GM23248 (cell line): ENCODE measurements at regions not wholly inside any gene's neighbourhood (a gene's known extent, or its start where the extent isn't known, plus 50 kb on each side); places are given as distances from the start of the nearest gene placed in this dataset.
"Not testable (repeated sequence)": the region's sequence is repeated elsewhere in the genome, so short reads cannot be mapped to it uniquely, and the experiment has no call there.

Source experiments
- DNase-seq: peaks from one replicate; pipeline ENCODE4 v3.0.0-alpha.2; 2015
- H2AFZ ChIP-seq: fragments of 200-600 bp; sonication (generic); 2 replicates; pipeline ENCODE4 v1.6.1; 2016; ENCODE audit warnings: antibody characterized with exemption
- H3F3A ChIP-seq: fragments of 200-600 bp; sonication (generic); 2 replicates; pipeline ENCODE4 v1.6.1; 2016; ENCODE audit warnings: mild to moderate bottlenecking, antibody characterized with exemption, mixed run types; ENCODE audit not compliant: insufficient read depth
- H3K27ac ChIP-seq: fragments of 200-600 bp; sonication (generic); 2 replicates; pipeline ENCODE4 v1.5.1; 2016; ENCODE audit warnings: mild to moderate bottlenecking
- H3K27me3 ChIP-seq: fragments of 200-600 bp; sonication (generic); replicated peaks from 2 replicates; pipeline ENCODE4 v1.6.1; 2016; ENCODE audit warnings: mild to moderate bottlenecking; ENCODE audit not compliant: insufficient read depth
- H3K36me3 ChIP-seq: fragments of 200-600 bp; sonication (generic); 2 replicates; pipeline ENCODE4 v1.6.1; 2016; ENCODE audit warnings: low read depth, mild to moderate bottlenecking
- H3K4me1 ChIP-seq: fragments of 200-600 bp; sonication (generic); 2 replicates; pipeline ENCODE4 v1.6.1; 2016; ENCODE audit warnings: mild to moderate bottlenecking; ENCODE audit not compliant: insufficient read depth
- H3K4me2 ChIP-seq: fragments of 200-600 bp; sonication (generic); one replicate; pipeline ENCODE4 v1.6.1; 2016; ENCODE audit warnings: mild to moderate bottlenecking; ENCODE audit not compliant: unreplicated experiment
- H3K4me3 ChIP-seq: fragments of 200-600 bp; sonication (generic); 2 replicates; pipeline ENCODE4 v1.5.1; 2016; ENCODE audit warnings: mild to moderate bottlenecking
- H3K79me2 ChIP-seq: fragments of 200-600 bp; sonication (generic); 2 replicates; pipeline ENCODE4 v1.6.1; 2016; ENCODE audit warnings: mild to moderate bottlenecking; ENCODE audit not compliant: insufficient read depth
- H3K9ac ChIP-seq: fragments of 200-600 bp; sonication (generic); 2 replicates; pipeline ENCODE4 v1.6.1; 2016; ENCODE audit warnings: mild to moderate bottlenecking
- H3K9me2 ChIP-seq: fragments of 200-600 bp; sonication (generic); 2 replicates; pipeline ENCODE4 v1.6.1; 2016; ENCODE audit warnings: mixed run types, mild to moderate bottlenecking, moderate library complexity; ENCODE audit not compliant: insufficient read depth
- H3K9me3 ChIP-seq: fragments of 200-600 bp; sonication (generic); one replicate; pipeline ENCODE4 v1.6.1; 2017; ENCODE audit warnings: low read depth
- H4K20me1 ChIP-seq: fragments of 200-600 bp; sonication (generic); 2 replicates; pipeline ENCODE4 v1.6.0; 2016; ENCODE audit not compliant: insufficient read depth
- EZH2 ChIP-seq: fragments of 200-600 bp; sonication (generic); IDR thresholded peaks from 2 replicates; pipeline ENCODE4 v1.6.1; 2018; ENCODE audit warnings: antibody characterized with exemption, mild to moderate bottlenecking; ENCODE audit not compliant: insufficient read depth, poor library complexity, severe bottlenecking
- EZH2phosphoT487 ChIP-seq: fragments of 200-600 bp; sonication (generic); IDR thresholded peaks from 2 replicates; pipeline ENCODE4 v1.6.1; 2018; ENCODE audit warnings: antibody characterized with exemption, moderate library complexity, mild to moderate bottlenecking, low read depth; ENCODE audit not compliant: insufficient read depth
- WGBS, 2 experiments: methylation state at CpG; one replicate each; pipeline ENCODE4 v1.1.6; 2015 to 2017; ENCODE audit warnings: low lambda C conversion rate in 2 of 2, low coverage in 1 of 2; ENCODE audit errors: missing lambda C conversion rate in 2 of 2; 5-methylcytosine and 5-hydroxymethylcytosine counted together
- in situ Hi-C: fragments of 300-500 bp; cut with MboI; formaldehyde crosslinking; loops from 2 replicates; pipeline ENCODE4 v1.15.0; 2020

- WGBS, 2 experiments: 12 to 22% methylated on average over 3 of the region's 3 CpGs
- H2AFZ ChIP-seq: no peak overlapping the region
- H3K9me2 ChIP-seq: no peaks in the 10 kb centered on the region
- no peak for DNase-seq
- H3K36me3 ChIP-seq: no peaks in the 10 kb centered on the region
- H3K27me3 ChIP-seq: no peaks in the 10 kb centered on the region
- H3F3A ChIP-seq: no peaks in the 10 kb centered on the region
- no peaks in the 10 kb centered on the region for H3K9me3 ChIP-seq
- in situ Hi-C loops: no loop called here
- H3K27ac ChIP-seq: no peak overlapping the region
- no peaks in the 10 kb centered on the region for H3K79me2 ChIP-seq
- H3K4me3 ChIP-seq: no peak overlapping the region
- H4K20me1 ChIP-seq: no peaks in the 10 kb centered on the region
- no peaks in the 10 kb centered on the region for H3K4me1 ChIP-seq
- H3K9ac ChIP-seq: no peak overlapping the region
- H3K4me2 ChIP-seq: no peak overlapping the region
- no peak for TF ChIP-seq EZH2
- TF ChIP-seq EZH2phosphoT487: no peak
These were observed 217.2 kb downstream of the IRX2 start for GRCh38 chr5:2534251-2534650.

DNA sequence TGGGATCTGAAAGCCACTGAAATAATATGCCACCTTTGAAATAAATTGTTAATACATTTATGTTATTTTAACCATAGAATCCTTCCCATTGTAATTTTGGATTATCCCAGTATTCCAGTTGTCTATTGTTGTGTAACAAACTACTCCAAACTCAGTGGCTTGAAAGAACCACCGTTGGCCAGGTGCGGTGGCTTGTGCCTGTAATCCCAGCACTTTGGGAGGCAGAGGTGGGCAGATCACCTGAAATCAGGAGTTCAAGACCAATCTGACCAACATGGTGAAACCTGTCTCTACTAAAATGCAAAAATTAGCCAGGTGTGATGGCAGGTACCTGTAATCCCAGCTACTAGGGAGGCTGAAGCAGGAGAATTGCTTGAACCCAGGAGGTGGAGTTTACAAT is 217.6 kb downstream of the IRX2 start:
- H3K9me2 ChIP-seq, H3K27ac ChIP-seq, H4K20me1 ChIP-seq, H3K9ac ChIP-seq, DNase-seq, H3K4me1 ChIP-seq, H3K9me3 ChIP-seq, H3K4me2 ChIP-seq, H2AFZ ChIP-seq, in situ Hi-C loops, H3K4me3 ChIP-seq, H3K79me2 ChIP-seq, H3K36me3 ChIP-seq, H3K27me3 ChIP-seq, H3F3A ChIP-seq: not testable (repeated sequence)
- 37 to 41% methylated on average over 2 of the region's 2 CpGs for WGBS, 2 experiments

DNA sequence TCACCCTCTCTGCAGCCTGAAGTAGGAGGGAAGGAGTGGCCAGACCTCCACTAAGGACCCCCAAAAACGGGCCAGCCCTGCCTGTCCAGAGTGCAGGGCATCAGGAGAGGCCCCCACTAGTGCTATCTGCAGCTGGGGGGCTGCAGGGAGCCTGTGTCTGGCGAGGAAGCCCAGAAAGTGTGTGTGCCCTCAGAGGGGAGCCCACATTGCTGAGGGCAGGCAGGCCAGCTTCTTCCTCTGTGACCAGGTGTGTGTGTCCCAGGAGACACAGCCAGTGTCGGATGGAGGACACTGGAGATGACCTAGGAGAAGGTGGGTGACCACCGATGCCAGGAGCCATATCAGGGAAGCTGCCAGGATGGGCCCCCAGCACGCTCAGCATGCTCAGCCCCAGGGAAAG is 218.7 kb downstream of the IRX2 start:
- no peaks in the 10 kb centered on the region for H3K9me3 ChIP-seq
- H3K9me2 ChIP-seq: no peaks in the 10 kb centered on the region
- in situ Hi-C loops: no loop called here
- H3K9ac ChIP-seq: no peak overlapping the region
- no peaks in the 10 kb centered on the region for H3K27me3 ChIP-seq
- TF ChIP-seq EZH2phosphoT487 (no peak), EZH2 (no peak)
- H3F3A ChIP-seq: no peaks in the 10 kb centered on the region
- no peak overlapping the region for H2AFZ ChIP-seq
- 17 to 23% methylated on average over 5 of the region's 5 CpGs for WGBS, 2 experiments
- no peak overlapping the region for H3K27ac ChIP-seq
- H3K79me2 ChIP-seq: no peaks in the 10 kb centered on the region
- no peaks in the 10 kb centered on the region for H3K36me3 ChIP-seq
- H3K4me2 ChIP-seq: no peak overlapping the region
- DNase-seq: no peak
- no peaks in the 10 kb centered on the region for H4K20me1 ChIP-seq
- no peak overlapping the region for H3K4me3 ChIP-seq
- no peaks in the 10 kb centered on the region for H3K4me1 ChIP-seq

- DNase-seq: no peak
- no peaks in the 10 kb centered on the region for H3K9me3 ChIP-seq
- H3K36me3 ChIP-seq: no peaks in the 10 kb centered on the region
- in situ Hi-C loops: no loop called here
- no peak overlapping the region for H3K27ac ChIP-seq
- no peaks in the 10 kb centered on the region for H3F3A ChIP-seq
- no peaks in the 10 kb centered on the region for H4K20me1 ChIP-seq
- 33 to 48% methylated on average over 2 of the region's 2 CpGs for WGBS, 2 experiments
- no peak overlapping the region for H3K9ac ChIP-seq
- TF ChIP-seq EZH2 (no peak), EZH2phosphoT487 (no peak)
- H3K4me1 ChIP-seq: no peaks in the 10 kb centered on the region
- H3K4me2 ChIP-seq: no peak overlapping the region
- no peaks in the 10 kb centered on the region for H3K27me3 ChIP-seq
- no peaks in the 10 kb centered on the region for H3K9me2 ChIP-seq
- no peaks in the 10 kb centered on the region for H3K79me2 ChIP-seq
- no peak overlapping the region for H3K4me3 ChIP-seq
- H2AFZ ChIP-seq: no peak overlapping the region
These were observed 220.2 kb downstream of the IRX2 start for GRCh38 chr5:2531318-2531717.

DNA sequence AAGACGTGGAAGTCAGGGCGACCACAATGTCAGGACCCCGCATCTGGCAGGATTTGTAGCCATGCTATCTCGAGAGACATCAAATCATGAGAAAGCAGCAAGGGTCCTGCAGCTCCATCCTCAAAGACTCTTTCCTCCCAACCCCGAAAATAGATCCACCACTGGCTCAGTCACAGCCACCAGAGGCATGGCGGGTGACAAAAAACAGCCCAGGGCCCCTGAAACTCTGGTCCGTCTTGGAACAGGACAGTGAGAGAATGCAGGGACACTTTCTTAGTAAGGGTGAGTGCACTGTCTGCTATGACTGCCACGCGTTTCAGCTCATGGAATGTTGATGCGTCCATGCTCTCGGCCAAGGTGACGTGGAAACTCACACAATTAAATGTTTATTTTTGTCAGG is 220.9 kb downstream of the IRX2 start:
- DNase-seq: no peak
- no peaks in the 10 kb centered on the region for H3K9me2 ChIP-seq
- H3K4me2 ChIP-seq: no peak overlapping the region
- no peaks in the 10 kb centered on the region for H3K4me1 ChIP-seq
- H3K79me2 ChIP-seq: no peaks in the 10 kb centered on the region
- H3K9me3 ChIP-seq: no peaks in the 10 kb centered on the region
- H4K20me1 ChIP-seq: no peaks in the 10 kb centered on the region
- H3F3A ChIP-seq: no peaks in the 10 kb centered on the region
- H2AFZ ChIP-seq: no peak overlapping the region
- no peak overlapping the region for H3K4me3 ChIP-seq
- in situ Hi-C loops: no loop called here
- WGBS, 2 experiments: 8 to 9% methylated on average over 12 of the region's 12 CpGs
- no peak overlapping the region for H3K9ac ChIP-seq
- H3K27ac ChIP-seq: no peak overlapping the region
- no peaks in the 10 kb centered on the region for H3K36me3 ChIP-seq
- H3K27me3 ChIP-seq: no peaks in the 10 kb centered on the region
- no peak for TF ChIP-seq EZH2
- TF ChIP-seq EZH2phosphoT487: no peak
